ENCODE measurements at regions not wholly inside any gene's neighbourhood (a gene's known extent, or its start where the extent isn't known, plus 50 kb on each side); places are given as distances from the start of the nearest gene placed in this dataset.

GRCh38 chr3:147311716-147312115 lies 94.6 kb downstream of the ZIC4 start:
- no peak for DNase-seq (ENCODE audit: low read depth)
- no peak for TF ChIP-seq CTCF (IDR thresholded peaks at IDR 0.05; ENCODE audit: insufficient read depth, low read depth, low read length)
- no peak overlapping the region for H3K4me3 ChIP-seq (ENCODE audit: low read depth, low read length)

GRCh38 chr3:147305533-147306250 lies 100.7 kb downstream of the ZIC4 start:
- no peak overlapping the region for H3K4me3 ChIP-seq (ENCODE audit: low read depth, low read length)
- no peak for TF ChIP-seq CTCF (IDR thresholded peaks at IDR 0.05; ENCODE audit: insufficient read depth, low read depth, low read length)
- DNase-seq (ENCODE audit: low read depth): no peak

- no peak for TF ChIP-seq CTCF (IDR thresholded peaks at IDR 0.05; ENCODE audit: insufficient read depth, low read depth, low read length)
- DNase-seq (ENCODE audit: low read depth): no peak
- H3K4me3 ChIP-seq (ENCODE audit: low read depth, low read length): no peak overlapping the region
Measured at GRCh38 chr3:147304756-147305155, 101.6 kb downstream of the ZIC4 start.

- no peak for TF ChIP-seq CTCF (IDR thresholded peaks at IDR 0.05; ENCODE audit: insufficient read depth, low read depth, low read length)
- DNase-seq (ENCODE audit: low read depth): no peak
Measured at GRCh38 chr3:147301781-147302180, 104.6 kb downstream of the ZIC4 start.

GRCh38 chr3:147299656-147300055 lies 106.7 kb downstream of the ZIC4 start:
- no peak for DNase-seq (ENCODE audit: low read depth)
- TF ChIP-seq CTCF (IDR thresholded peaks at IDR 0.05; ENCODE audit: insufficient read depth, low read depth, low read length): no peak
- no peak overlapping the region for H3K4me3 ChIP-seq (ENCODE audit: low read depth, low read length)

More at GRCh38 chr3:147301781-147302180, 104.6 kb downstream of the ZIC4 start:
- H3K4me3 ChIP-seq (ENCODE audit: low read depth, low read length): no peak overlapping the region

- H3K4me3 ChIP-seq (ENCODE audit: low read depth, low read length): no peak overlapping the region
- no peak for TF ChIP-seq CTCF (IDR thresholded peaks at IDR 0.05; ENCODE audit: insufficient read depth, low read depth, low read length)
- DNase-seq (ENCODE audit: low read depth): peak; percentile 84
Measured at GRCh38 chr3:147298511-147298982, 107.8 kb downstream of the ZIC4 start.

Measured in fibroblast of villous mesenchyme (primary cell).